Aorta (tissue), 5 donors: ENCODE measurements at regions not wholly inside any gene's neighbourhood (a gene's known extent, or its start where the extent isn't known, plus 50 kb on each side); places are given as distances from the start of the nearest gene placed in this dataset.

Experiments
- ATAC-seq: fragments of 200-7000 bp; cut with Tn5 transposase; one replicate; pipeline ENCODE4 v1.9.1; 2022; ENCODE audit warnings: moderate library complexity; ENCODE audit not compliant: low FRiP score
- DNase-seq, 2 donors: peaks; one replicate each; pipeline ENCODE4 v3.0.0-alpha.2; 2020
- H3K27ac ChIP-seq, 2 donors: one replicate each; pipeline ENCODE4 v1.5.1; 2013; ENCODE audit warnings: low read length in 2 of 2, mild to moderate bottlenecking in 2 of 2, moderate library complexity in 2 of 2, control low read depth in 1 of 2, inconsistent platforms in 1 of 2, low read depth in 1 of 2
- H3K27me3 ChIP-seq, 2 donors: one replicate each; pipeline ENCODE4 v1.6.1; 2013; ENCODE audit warnings: control low read depth in 1 of 2, low read length in 1 of 2, mild to moderate bottlenecking in 1 of 2, moderate library complexity in 1 of 2; ENCODE audit not compliant: insufficient read depth in 2 of 2, control insufficient read depth in 1 of 2
- H3K36me3 ChIP-seq, 2 donors: one replicate each; pipeline ENCODE4 v1.6.1; 2013; ENCODE audit warnings: control low read depth in 1 of 2, low read length in 1 of 2, mild to moderate bottlenecking in 1 of 2; ENCODE audit not compliant: insufficient read depth in 2 of 2, control insufficient read depth in 1 of 2
- H3K4me1 ChIP-seq, 2 donors: one replicate each; pipeline ENCODE4 v1.6.1; 2013; ENCODE audit warnings: low read length in 2 of 2, control low read depth in 1 of 2, mild to moderate bottlenecking in 1 of 2, moderate library complexity in 1 of 2; ENCODE audit not compliant: insufficient read depth in 2 of 2, control insufficient read depth in 1 of 2
- H3K4me3 ChIP-seq, 2 donors: one replicate each; pipeline ENCODE4 v1.5.1; 2013; ENCODE audit warnings: low read length in 2 of 2, control low read depth in 1 of 2, mild to moderate bottlenecking in 1 of 2
- H3K9me3 ChIP-seq: one replicate; pipeline ENCODE4 v1.6.1; 2013; ENCODE audit warnings: mild to moderate bottlenecking, low read length; ENCODE audit not compliant: control insufficient read depth
- WGBS, 2 donors: extraction: QIAGEN DNeasy Blood & Tissue Kit; methylation state at CpG; one replicate each; pipeline ENCODE4 v1.1.7; 2013; 5-methylcytosine and 5-hydroxymethylcytosine counted together
- intact Hi-C, 2 donors: fragments of 100-400 bp; cut with DNase I; formaldehyde crosslinking; loops; one replicate each; pipeline versions ENCODE4 v1.14.2 to v1.15.0; 2022
- donor health status: healthy with polysubstance abuse.
- donor health status: Bipolar disorder and iron deficiency.
- donor health status: DM: no; HTN: no; CAD: no.
- donor health status: DM: no; HTN: no; CAD: no.
- donor health status: DM: yes; HTN: yes; CAD: no.

DNA sequence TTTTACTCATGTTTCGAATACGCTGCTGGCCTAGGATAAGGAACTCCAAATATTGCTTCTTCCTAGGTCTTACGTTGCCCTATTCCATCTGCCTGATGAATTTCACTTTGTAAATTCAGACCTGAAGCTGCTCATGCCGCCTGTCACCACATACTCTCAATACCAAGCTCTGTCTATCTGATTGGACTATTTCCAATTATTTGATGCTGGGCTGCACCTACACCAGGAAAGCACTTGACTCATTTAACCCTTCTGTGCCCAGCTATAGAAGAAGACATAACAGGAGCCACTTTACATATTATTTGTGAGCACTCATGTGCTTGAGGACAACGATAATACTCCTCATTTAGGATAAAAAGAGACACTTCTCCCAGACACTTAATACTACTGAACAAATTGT lies 1293.9 kb upstream of the LRRTM1 start:
- intact Hi-C loops, result no loop called here
- ATAC-seq (no peak), DNase-seq (no peak)
- H3K27ac ChIP-seq, result no peak overlapping the region
- 61 to 67% methylated on average over 5 of the region's 5 CpGs for WGBS, 2 donors
- no peaks in the 10 kb centered on the region for H3K27me3 ChIP-seq
- no peaks in the 10 kb centered on the region for H3K4me1 ChIP-seq
- no peak overlapping the region for H3K4me3 ChIP-seq
- no peaks in the 10 kb centered on the region for H3K9me3 ChIP-seq
- H3K36me3 ChIP-seq, result no peaks in the 10 kb centered on the region

GRCh38 chr2:81589406-81589805 lies 1284.9 kb upstream of the LRRTM1 start:
- intact Hi-C loops, result no loop called here
- Histone ChIP-seq H3K4me3 (no peak overlapping the region), H3K9me3 (no peaks in the 10 kb centered on the region), H3K4me1 (no peaks in the 10 kb centered on the region), H3K27me3 (no peaks in the 10 kb centered on the region), H3K36me3 (no peaks in the 10 kb centered on the region), H3K27ac (no peak overlapping the region)
- 59 to 82% methylated on average over 2 of the region's 2 CpGs for WGBS, 2 donors
- DNase-seq (no peak), ATAC-seq (no peak)

DNA sequence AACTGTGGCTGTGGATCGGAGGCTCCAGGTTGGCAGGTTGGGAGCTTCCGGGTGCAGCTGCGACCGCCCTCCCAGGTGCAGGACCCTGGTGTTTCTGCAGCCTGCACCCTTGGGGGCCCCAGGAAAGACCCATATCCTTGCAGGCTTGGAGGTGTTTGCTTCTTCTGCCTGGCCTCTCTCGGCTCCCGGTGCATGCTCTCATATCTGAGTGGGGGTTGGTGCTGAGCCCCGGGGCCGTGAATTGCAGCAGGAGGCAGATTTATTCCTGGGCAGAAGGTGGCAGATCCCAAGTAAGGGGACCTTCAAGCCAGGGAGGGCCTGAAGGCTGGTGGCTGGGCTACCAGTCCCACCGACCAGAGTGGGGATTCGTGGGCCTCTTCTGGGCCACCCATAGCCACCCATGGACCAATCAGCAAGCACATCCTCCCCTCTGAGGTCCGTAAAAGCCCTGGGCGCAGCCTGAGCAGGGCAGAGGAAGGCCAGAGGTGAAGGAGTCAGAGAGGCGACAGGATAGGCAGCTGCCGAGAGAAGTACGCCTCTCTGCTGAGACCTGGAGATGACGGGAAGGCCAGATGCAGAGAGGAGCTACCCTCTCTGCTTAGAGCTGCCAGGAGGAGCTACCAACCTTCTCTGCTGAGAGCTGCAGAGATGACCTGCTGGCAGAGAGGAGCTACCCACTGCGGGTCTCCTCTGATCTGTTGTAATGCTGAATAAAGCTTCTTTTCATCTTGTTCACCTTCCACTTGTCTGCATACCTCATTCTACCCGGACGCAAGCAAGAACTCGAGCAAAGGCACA lies 1279.0 kb upstream of the LRRTM1 start:
- no peaks in the 10 kb centered on the region for H3K36me3 ChIP-seq
- ATAC-seq, result peak; percentile 26
- H3K4me3 ChIP-seq, result no peak overlapping the region
- H3K4me1 ChIP-seq, result no peaks in the 10 kb centered on the region
- no peak overlapping the region for H3K27ac ChIP-seq
- no peaks in the 10 kb centered on the region for H3K9me3 ChIP-seq
- intact Hi-C loops, result no loop called here
- WGBS, 2 donors, result 85 to 88% methylated on average over 20 of the region's 20 CpGs
- no peaks in the 10 kb centered on the region for H3K27me3 ChIP-seq
- DNase-seq, result peak in 1 of 2 donors; percentile 55

GRCh38 chr2:81576713-81577112 lies 1272.2 kb upstream of the LRRTM1 start:
- Histone ChIP-seq H3K36me3 (no peaks in the 10 kb centered on the region), H3K27ac (no peak overlapping the region), H3K4me1 (no peaks in the 10 kb centered on the region), H3K27me3 (no peaks in the 10 kb centered on the region), H3K4me3 (no peak overlapping the region), H3K9me3 (no peaks in the 10 kb centered on the region)
- 64% methylated on average over 2 of the region's 2 CpGs for WGBS, 2 donors
- intact Hi-C loops, result no loop called here
- ATAC-seq (no peak), DNase-seq (no peak)

DNA sequence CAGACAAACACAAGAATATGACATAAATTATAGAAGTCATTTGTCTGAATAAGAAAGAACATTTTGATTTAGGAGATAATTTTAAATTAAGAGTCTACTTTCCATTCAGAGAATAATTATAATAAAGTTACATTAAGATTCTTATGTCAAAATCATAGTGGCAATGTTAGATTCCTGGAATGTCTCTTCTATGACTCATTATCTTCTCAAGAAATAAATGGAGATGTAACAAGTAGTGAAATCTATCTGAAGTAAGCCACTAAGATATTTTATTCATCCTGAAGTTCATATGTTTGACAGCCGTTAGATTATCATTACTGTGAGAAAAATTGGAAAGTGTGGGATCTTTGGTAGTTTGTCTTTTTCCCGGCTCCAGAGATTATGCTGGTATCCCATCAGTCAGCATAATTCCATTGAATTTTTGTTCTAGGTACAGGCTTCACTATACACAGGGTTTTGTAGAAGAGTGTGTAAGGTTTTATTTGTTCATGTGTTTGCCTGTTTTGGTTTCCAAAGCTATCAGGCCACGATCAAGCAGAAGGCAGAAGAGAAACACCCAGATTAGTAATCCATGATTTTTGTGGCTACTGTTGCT lies 1246.6 kb upstream of the LRRTM1 start:
- no peaks in the 10 kb centered on the region for H3K36me3 ChIP-seq
- 70 to 81% methylated on average over 3 of the region's 3 CpGs for WGBS, 2 donors
- intact Hi-C loops, result no loop called here
- H3K27ac ChIP-seq, result no peak overlapping the region
- no peaks in the 10 kb centered on the region for H3K9me3 ChIP-seq
- DNase-seq (no peak), ATAC-seq (no peak)
- H3K4me3 ChIP-seq, result no peak overlapping the region
- no peaks in the 10 kb centered on the region for H3K27me3 ChIP-seq
- H3K4me1 ChIP-seq, result no peaks in the 10 kb centered on the region

- intact Hi-C loops, result no loop called here
- Histone ChIP-seq H3K27ac (no peak overlapping the region), H3K9me3 (no peaks in the 10 kb centered on the region), H3K4me1 (no peaks in the 10 kb centered on the region), H3K27me3 (no peaks in the 10 kb centered on the region), H3K36me3 (no peaks in the 10 kb centered on the region), H3K4me3 (no peak overlapping the region)
- no peak for DNase-seq
- no peak for ATAC-seq
- 74 to 80% methylated on average over 3 of the region's 3 CpGs for WGBS, 2 donors
These were observed 1245.7 kb upstream of the LRRTM1 start for GRCh38 chr2:81550277-81550676.

DNA sequence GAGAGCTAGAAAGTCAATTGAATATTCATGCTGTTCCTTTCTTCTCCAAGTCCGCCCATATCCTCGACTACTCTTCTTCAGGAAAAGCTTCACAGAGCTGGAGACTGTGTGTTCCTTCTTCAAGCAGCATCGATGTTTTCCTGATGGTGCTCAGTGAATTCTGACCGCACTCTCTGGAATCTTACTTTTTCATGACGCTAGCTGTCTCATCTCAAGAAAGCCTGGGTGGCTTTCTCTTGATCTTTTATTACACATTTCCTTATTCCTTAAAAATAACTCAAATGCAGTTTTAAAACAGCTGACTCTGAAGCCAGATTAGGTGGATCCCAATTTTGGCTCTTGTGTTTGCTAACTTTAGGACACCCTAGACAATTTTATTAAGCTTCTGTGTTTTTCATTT lies 1245.1 kb upstream of the LRRTM1 start:
- no peak overlapping the region for H3K27ac ChIP-seq
- intact Hi-C loops, result no loop called here
- H3K4me1 ChIP-seq, result no peaks in the 10 kb centered on the region
- H3K9me3 ChIP-seq, result no peaks in the 10 kb centered on the region
- DNase-seq (no peak), ATAC-seq (no peak)
- H3K4me3 ChIP-seq, result no peak overlapping the region
- WGBS, 2 donors, result 78 to 84% methylated on average over 5 of the region's 5 CpGs
- no peaks in the 10 kb centered on the region for H3K27me3 ChIP-seq
- H3K36me3 ChIP-seq, result no peaks in the 10 kb centered on the region

- intact Hi-C loops, result no loop called here
- Histone ChIP-seq H3K4me1 (no peaks in the 10 kb centered on the region), H3K9me3 (no peaks in the 10 kb centered on the region), H3K4me3 (no peak overlapping the region), H3K27me3 (no peaks in the 10 kb centered on the region), H3K36me3 (no peaks in the 10 kb centered on the region), H3K27ac (no peak overlapping the region)
- no peak for ATAC-seq
- WGBS, 2 donors, result 58 to 67% methylated on average over 2 of the region's 2 CpGs
- no peak for DNase-seq
These were observed 1241.1 kb upstream of the LRRTM1 start for GRCh38 chr2:81545626-81546025.

DNA sequence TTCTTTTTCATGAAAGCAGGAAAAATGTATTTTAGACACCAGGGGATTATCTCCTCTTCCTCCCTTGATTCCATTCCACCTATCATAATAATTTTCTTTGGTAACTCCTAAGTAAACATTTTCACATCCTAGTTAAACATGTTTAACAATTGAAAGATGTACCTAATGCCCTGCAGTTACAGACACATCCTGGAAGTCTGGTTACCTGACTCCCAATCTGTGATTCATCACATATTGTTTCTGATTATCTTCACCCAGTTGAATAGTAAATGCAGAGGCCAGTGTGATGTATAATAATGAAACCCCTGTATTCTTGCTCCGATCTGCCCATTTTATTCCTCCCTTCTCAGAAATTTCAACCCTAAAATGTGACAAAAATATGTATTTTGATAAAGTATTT lies 1237.6 kb upstream of the LRRTM1 start:
- Histone ChIP-seq H3K4me1 (no peaks in the 10 kb centered on the region), H3K27me3 (no peaks in the 10 kb centered on the region), H3K9me3 (no peaks in the 10 kb centered on the region), H3K36me3 (no peaks in the 10 kb centered on the region), H3K4me3 (no peak overlapping the region), H3K27ac (no peak overlapping the region)
- ATAC-seq (no peak), DNase-seq (no peak)
- WGBS, 2 donors, result 78 to 84% methylated on average over 1 of the region's 1 CpG
- intact Hi-C loops, result no loop called here
